WI38 (cell line): ENCODE measurements at regions not wholly inside any gene's neighbourhood (a gene's known extent, or its start where the extent isn't known, plus 50 kb on each side); places are given as distances from the start of the nearest gene placed in this dataset.

ENCODE experiments used
- H3K4me3 ChIP-seq: 2 replicates; pipeline ENCODE4 v1.5.1; 2011; ENCODE audit warnings: low read depth, mild to moderate bottlenecking, control low read depth, low read length
- TF ChIP-seq, protein P1 (sequence below): IDR thresholded peaks from 2 replicates; pipeline ENCODE4 v1.5.1; 2012; ENCODE audit warnings: low read depth, mild to moderate bottlenecking, control low read depth, low read length

DNA sequence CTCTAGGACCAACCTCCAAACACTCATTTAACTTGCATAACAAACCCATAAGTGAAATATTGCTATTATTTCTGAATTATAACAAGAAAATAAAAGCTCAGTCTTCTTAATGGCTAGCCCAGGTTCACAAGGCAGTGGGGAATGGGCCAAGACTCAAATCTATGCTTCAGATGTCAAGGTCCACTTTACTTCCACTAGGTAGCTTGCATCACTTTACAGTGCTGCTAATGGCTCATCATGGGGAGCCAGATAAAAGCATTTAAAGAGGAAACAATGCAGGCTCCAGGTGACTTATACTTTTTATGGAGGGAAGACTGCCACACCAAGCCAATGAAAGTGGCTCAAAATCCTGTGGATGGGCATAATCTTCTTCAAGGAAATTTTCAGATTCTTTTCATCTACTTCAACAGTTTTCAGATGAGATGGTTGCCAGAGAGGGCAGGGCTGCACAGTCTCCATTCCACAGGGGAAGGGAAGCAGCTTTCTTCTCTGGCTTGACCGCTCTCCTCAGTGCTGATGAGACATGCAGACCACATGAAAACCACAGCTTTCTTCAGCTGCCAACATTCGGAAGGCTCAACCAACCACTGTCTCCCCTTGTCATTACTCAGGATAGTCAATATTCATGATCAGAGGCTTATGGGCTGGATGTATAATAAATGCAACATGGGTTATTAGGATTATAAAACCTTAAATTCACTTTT lies 361.9 kb upstream of the MEX3C start:
- no peak overlapping the region for H3K4me3 ChIP-seq
- TF ChIP-seq, protein P1, sequence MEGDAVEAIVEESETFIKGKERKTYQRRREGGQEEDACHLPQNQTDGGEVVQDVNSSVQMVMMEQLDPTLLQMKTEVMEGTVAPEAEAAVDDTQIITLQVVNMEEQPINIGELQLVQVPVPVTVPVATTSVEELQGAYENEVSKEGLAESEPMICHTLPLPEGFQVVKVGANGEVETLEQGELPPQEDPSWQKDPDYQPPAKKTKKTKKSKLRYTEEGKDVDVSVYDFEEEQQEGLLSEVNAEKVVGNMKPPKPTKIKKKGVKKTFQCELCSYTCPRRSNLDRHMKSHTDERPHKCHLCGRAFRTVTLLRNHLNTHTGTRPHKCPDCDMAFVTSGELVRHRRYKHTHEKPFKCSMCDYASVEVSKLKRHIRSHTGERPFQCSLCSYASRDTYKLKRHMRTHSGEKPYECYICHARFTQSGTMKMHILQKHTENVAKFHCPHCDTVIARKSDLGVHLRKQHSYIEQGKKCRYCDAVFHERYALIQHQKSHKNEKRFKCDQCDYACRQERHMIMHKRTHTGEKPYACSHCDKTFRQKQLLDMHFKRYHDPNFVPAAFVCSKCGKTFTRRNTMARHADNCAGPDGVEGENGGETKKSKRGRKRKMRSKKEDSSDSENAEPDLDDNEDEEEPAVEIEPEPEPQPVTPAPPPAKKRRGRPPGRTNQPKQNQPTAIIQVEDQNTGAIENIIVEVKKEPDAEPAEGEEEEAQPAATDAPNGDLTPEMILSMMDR = no peak

DNA sequence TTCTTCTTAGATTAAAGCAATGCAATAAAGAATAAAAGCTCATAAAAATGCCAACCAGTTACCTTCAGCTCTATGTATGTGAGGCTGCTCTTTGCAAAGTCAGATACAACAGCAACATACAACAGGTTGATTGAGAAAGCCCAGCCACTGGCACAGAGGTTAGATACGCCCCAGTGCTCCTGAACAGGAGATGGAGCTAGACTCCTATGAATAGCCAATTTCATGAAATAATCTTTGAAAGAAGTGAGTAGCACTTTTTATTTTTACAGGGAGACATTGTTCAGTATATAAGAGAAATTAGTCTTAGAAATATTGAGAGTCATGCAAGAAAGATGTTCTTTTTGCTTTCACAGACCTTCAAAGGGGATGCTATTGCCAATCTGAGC lies 362.4 kb upstream of the MEX3C start:
- TF ChIP-seq, protein P1 = no peak
- no peak overlapping the region for H3K4me3 ChIP-seq

DNA sequence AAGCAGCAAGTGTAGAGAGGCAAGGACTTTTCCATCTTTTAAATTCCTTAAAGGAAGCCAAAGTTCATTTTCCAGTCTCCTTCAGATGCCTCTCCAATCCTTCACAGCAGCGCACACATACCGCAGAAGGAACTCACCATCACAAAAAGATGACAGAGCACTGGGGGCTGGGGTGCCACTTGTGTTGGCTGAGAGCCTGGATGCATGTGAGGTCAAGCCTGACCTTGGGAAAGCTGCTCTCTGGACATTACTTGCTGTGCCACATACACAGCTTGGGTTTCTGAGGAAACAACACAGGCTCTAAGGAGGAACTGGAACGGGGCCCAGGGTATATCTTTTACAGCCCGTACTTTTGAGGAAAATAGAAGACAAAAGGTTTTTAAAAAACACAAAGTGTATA lies 364.3 kb upstream of the MEX3C start:
- TF ChIP-seq, protein P1 = no peak
- H3K4me3 ChIP-seq = no peak overlapping the region

DNA sequence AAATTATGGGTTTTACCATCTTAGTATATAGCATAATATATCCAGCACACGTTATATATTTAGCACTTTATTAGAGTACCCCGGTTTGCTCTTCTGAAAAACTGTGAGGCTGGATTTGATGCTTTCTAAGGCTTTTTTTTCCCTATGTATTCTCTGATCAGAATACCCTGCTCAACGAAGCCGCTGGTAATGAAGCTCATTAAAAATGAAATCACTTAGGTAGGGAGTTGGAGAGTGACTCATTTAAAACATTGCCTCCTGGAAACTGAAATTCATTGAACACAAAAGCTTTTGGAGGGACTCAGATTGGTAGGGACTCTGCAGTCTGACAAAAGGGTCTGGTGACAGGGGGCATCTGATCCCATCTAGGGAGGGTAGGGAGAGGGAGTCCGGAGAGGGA lies 365.4 kb upstream of the MEX3C start:
- TF ChIP-seq, protein P1 = no peak
- H3K4me3 ChIP-seq = no peak overlapping the region

DNA sequence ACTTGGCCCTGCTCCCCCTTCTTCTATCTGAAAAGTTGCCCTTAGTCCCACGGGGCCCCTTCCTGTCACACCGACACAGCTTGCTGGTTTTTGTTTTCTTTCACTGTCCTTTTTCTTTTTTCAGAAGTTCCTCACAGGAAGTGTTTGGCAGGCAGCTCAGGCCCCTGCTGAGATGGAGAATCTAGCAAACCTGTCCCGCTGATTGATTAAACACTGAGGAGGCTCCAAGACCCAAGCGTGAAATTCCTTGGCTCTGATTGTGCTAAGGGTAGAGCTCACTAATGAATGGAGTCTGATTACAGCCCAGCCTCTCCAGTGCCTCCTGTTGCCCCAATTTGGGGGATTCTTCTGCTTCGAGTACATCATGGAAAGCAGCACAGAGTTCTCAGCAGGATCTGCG lies 365.9 kb upstream of the MEX3C start:
- TF ChIP-seq, protein P1 = no peak
- H3K4me3 ChIP-seq = no peak overlapping the region

DNA sequence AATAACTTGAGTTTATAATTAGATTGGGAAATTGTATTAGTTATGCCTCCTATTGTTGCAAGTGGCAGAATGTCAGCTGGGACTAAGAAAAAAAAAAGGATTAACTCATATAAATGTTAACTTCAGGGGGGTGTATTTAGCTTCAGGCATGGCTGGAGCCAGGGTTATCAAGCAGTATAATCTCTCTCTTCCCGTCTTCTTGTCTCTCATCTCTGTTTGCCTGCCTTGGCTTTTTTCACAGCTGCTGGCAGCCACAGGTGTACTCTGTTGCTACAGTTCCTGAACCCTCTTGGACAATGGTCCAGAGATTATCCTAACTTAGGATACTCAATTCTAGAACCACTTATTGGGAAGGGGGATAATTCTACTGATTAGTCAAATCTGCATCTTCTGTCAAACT lies 370.7 kb upstream of the MEX3C start:
- TF ChIP-seq, protein P1 = no peak
- no peak overlapping the region for H3K4me3 ChIP-seq

DNA sequence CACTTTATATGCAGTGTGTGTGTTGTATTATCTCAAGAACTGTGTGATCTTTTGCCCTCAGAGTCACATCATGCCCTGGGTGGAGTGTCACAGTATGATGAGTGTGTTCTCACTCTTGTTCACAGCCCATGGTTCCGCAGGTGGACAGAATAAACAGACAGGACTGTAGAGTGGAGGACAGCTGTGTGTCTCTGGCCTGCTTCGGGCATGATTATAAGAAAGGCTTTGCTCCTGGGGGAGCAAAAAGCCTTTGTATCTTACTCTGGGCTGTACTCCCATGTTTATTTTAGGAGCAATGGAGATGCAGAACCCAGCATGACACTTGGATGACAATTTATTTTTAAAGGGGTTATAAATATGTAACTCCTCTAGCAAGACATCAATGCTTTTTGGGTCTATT lies 371.7 kb upstream of the MEX3C start:
- H3K4me3 ChIP-seq = no peak overlapping the region
- TF ChIP-seq, protein P1 = no peak
